DND-41 (cell line): ENCODE measurements at regions not wholly inside any gene's neighbourhood (a gene's known extent, or its start where the extent isn't known, plus 50 kb on each side); places are given as distances from the start of the nearest gene placed in this dataset.

Experiments used
- EZH2 ChIP-seq: IDR thresholded peaks from 3 replicates; pipeline ENCODE4 v1.6.1; 2012; ENCODE audit warnings: borderline replicate concordance, low read depth, mild to moderate bottlenecking, moderate library complexity, low read length, inconsistent platforms; ENCODE audit not compliant: severe bottlenecking
- TF ChIP-seq, protein P1 (sequence below): IDR thresholded peaks from 2 replicates; pipeline ENCODE4 v1.5.1; 2012; ENCODE audit warnings: borderline replicate concordance, low read length, moderate library complexity, mild to moderate bottlenecking; ENCODE audit not compliant: poor library complexity, severe bottlenecking; ENCODE audit errors: extremely low read depth

DNA sequence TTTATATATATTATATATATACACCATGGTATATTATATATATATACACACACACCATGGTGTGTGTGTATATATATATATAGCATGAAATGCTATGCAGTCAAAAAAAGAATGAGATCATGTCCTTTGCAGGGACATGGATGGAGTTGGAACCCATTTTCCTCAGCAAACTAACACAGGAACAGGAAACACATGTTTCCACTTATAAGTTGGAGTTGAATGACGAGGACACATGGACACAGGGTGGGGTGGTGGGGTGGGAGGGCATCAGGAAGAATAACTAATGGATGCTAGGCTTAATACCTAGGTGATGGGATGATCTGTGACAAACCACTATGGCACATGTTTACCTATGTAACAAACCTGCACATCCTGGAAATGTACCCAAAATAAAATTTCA, 293.6 kb upstream of the NDST3 start:
- TF ChIP-seq, protein P1, sequence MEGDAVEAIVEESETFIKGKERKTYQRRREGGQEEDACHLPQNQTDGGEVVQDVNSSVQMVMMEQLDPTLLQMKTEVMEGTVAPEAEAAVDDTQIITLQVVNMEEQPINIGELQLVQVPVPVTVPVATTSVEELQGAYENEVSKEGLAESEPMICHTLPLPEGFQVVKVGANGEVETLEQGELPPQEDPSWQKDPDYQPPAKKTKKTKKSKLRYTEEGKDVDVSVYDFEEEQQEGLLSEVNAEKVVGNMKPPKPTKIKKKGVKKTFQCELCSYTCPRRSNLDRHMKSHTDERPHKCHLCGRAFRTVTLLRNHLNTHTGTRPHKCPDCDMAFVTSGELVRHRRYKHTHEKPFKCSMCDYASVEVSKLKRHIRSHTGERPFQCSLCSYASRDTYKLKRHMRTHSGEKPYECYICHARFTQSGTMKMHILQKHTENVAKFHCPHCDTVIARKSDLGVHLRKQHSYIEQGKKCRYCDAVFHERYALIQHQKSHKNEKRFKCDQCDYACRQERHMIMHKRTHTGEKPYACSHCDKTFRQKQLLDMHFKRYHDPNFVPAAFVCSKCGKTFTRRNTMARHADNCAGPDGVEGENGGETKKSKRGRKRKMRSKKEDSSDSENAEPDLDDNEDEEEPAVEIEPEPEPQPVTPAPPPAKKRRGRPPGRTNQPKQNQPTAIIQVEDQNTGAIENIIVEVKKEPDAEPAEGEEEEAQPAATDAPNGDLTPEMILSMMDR = no peak
- TF ChIP-seq EZH2 = no peak
